Fibroblast of lung (primary cell): ENCODE measurements at regions not wholly inside any gene's neighbourhood (a gene's known extent, or its start where the extent isn't known, plus 50 kb on each side); places are given as distances from the start of the nearest gene placed in this dataset.

Experiments used
- CTCF ChIP-seq, 2 donors: IDR thresholded peaks in 1 of 2; conservative IDR thresholded peaks in 1 of 2; 1 replicate in 1 of 2; 2 replicates in 1 of 2; pipeline ENCODE4 v1.5.1; 2011 to 2012; ENCODE audit warnings: low read length in 2 of 2, control low read depth in 1 of 2, inconsistent platforms in 1 of 2, low read depth in 1 of 2, mild to moderate bottlenecking in 1 of 2
- EZH2 ChIP-seq: IDR thresholded peaks from 2 replicates; pipeline ENCODE4 v1.5.1; 2012; ENCODE audit warnings: low read length, control low read depth, mild to moderate bottlenecking; ENCODE audit errors: missing control alignments

DNA sequence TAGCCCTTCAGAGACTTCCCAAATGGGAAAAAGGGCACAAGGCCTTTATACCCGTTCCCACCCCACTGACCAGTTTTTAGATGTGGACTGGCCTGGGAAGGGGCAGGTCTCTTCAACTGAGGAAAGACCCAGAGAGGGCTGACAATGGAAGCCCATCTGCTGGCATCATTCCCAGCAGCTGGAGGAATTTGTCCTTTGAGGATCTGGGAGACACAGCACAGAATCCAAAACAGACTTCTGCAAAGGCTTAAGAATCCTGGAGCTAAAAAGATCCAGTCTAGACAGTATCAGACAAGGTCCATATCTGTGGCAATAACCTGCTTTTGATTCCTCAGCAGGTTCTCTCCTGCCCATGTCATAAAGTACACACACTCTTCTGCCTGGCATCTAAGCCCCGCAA is 329.2 kb downstream of the TMEM167A start:
- TF ChIP-seq CTCF (conservative IDR thresholded peaks at IDR 0.05 in 1 of 2, IDR thresholded peaks at IDR 0.05 in 1 of 2; ENCODE audit: low read depth in 1 of 2, low read length in 2 of 2) (no peak), EZH2 (no peak)
